H9 (cell line): ENCODE measurements at regions not wholly inside any gene's neighbourhood (a gene's known extent, or its start where the extent isn't known, plus 50 kb on each side); places are given as distances from the start of the nearest gene placed in this dataset.

Source experiments
- DNase-seq: peaks from one replicate; pipeline ENCODE4 v3.0.0-alpha.2; 2017
- H2AFZ ChIP-seq: one replicate; pipeline ENCODE4 v1.6.1; 2013; ENCODE audit warnings: mild to moderate bottlenecking, low read length, control low read depth, moderate library complexity
- H2AK5ac ChIP-seq: 2 replicates; pipeline ENCODE4 v1.6.1; 2013; ENCODE audit warnings: low read length, control low read depth, mixed read lengths; ENCODE audit not compliant: insufficient read length
- H2BK120ac ChIP-seq: one replicate; pipeline ENCODE4 v1.6.1; 2013; ENCODE audit warnings: low read depth, mild to moderate bottlenecking, low read length, control low read depth, inconsistent platforms; ENCODE audit not compliant: poor library complexity, severe bottlenecking
- H2BK12ac ChIP-seq: 2 replicates; pipeline ENCODE4 v1.6.1; 2013; ENCODE audit warnings: low read length, control low read depth, mixed read lengths, low read depth; ENCODE audit not compliant: insufficient read length
- H2BK15ac ChIP-seq: 2 replicates; pipeline ENCODE4 v1.6.1; 2013; ENCODE audit warnings: low read depth, low read length, control low read depth
- H2BK20ac ChIP-seq: one replicate; pipeline ENCODE4 v1.6.1; 2013; ENCODE audit warnings: low read depth, mild to moderate bottlenecking, low read length, control low read depth, inconsistent platforms; ENCODE audit not compliant: poor library complexity, severe bottlenecking
- H2BK5ac ChIP-seq: 2 replicates; pipeline ENCODE4 v1.6.1; 2013; ENCODE audit warnings: low read length, control low read depth, mixed read lengths; ENCODE audit not compliant: insufficient read length
- H3K14ac ChIP-seq: 2 replicates; pipeline ENCODE4 v1.6.1; 2013; ENCODE audit warnings: low read length, control low read depth; ENCODE audit not compliant: insufficient read depth
- H3K18ac ChIP-seq: 2 replicates; pipeline ENCODE4 v1.6.1; 2013; ENCODE audit warnings: low read depth, mild to moderate bottlenecking, mixed read lengths, low read length, control low read depth; ENCODE audit not compliant: insufficient read length
- H3K23ac ChIP-seq: 2 replicates; pipeline ENCODE4 v1.6.1; 2013; ENCODE audit warnings: low read length, control low read depth, mixed read lengths, low read depth; ENCODE audit not compliant: insufficient read length
- H3K23me2 ChIP-seq: 2 replicates; pipeline ENCODE4 v1.6.1; 2013; ENCODE audit warnings: low read depth, mild to moderate bottlenecking, mixed read lengths, low read length, control low read depth; ENCODE audit not compliant: insufficient read length, poor library complexity, severe bottlenecking
- H3K27ac ChIP-seq: 2 replicates; pipeline ENCODE4 v1.5.1; 2013; ENCODE audit warnings: low read length, control low read depth, mixed read lengths, low read depth; ENCODE audit not compliant: insufficient read length
- H3K27me3 ChIP-seq: 2 replicates; pipeline ENCODE4 v1.6.1; 2013; ENCODE audit warnings: low read length, control low read depth, inconsistent platforms; ENCODE audit not compliant: insufficient read depth
- H3K4ac ChIP-seq: 2 replicates; pipeline ENCODE4 v1.6.1; 2013; ENCODE audit warnings: low read depth, mild to moderate bottlenecking, control low read depth, inconsistent platforms, low read length, moderate library complexity
- H3K4me1 ChIP-seq: 2 replicates; pipeline ENCODE4 v1.6.1; 2013; ENCODE audit warnings: low read length, control low read depth, inconsistent platforms; ENCODE audit not compliant: insufficient read depth
- H3K4me2 ChIP-seq: 2 replicates; pipeline ENCODE4 v1.6.1; 2013; ENCODE audit warnings: low read length, control low read depth, mixed read lengths; ENCODE audit not compliant: insufficient read length, insufficient read depth
- H3K56ac ChIP-seq: 2 replicates; pipeline ENCODE4 v1.6.1; 2013; ENCODE audit warnings: low read depth, mild to moderate bottlenecking, mixed read lengths, low read length, control low read depth; ENCODE audit not compliant: insufficient read length
- H3K79me1 ChIP-seq: 2 replicates; pipeline ENCODE4 v1.6.1; 2013; ENCODE audit warnings: low read depth, mild to moderate bottlenecking, moderate library complexity, low read length, control low read depth, inconsistent platforms; ENCODE audit not compliant: insufficient read depth, poor library complexity, severe bottlenecking
- H3K79me2 ChIP-seq: 2 replicates; pipeline ENCODE4 v1.6.1; 2013; ENCODE audit warnings: low read length, control low read depth, inconsistent platforms; ENCODE audit not compliant: insufficient read depth
- H3K9ac ChIP-seq: 2 replicates; pipeline ENCODE4 v1.6.1; 2013; ENCODE audit warnings: low read length, control low read depth, mixed read lengths; ENCODE audit not compliant: insufficient read length; ENCODE audit errors: extremely low read depth
- H3K9me3 ChIP-seq: one replicate; pipeline ENCODE4 v1.6.1; 2013; ENCODE audit warnings: low read depth, low read length, inconsistent platforms; ENCODE audit not compliant: control insufficient read depth
- H3T11ph ChIP-seq: one replicate; pipeline ENCODE4 v1.6.1; 2013; ENCODE audit warnings: mild to moderate bottlenecking, low read length, control low read depth, inconsistent platforms
- H4K20me1 ChIP-seq: one replicate; pipeline ENCODE4 v1.6.1; 2013; ENCODE audit not compliant: control insufficient read depth, insufficient read length, insufficient read depth
- H4K5ac ChIP-seq: 2 replicates; pipeline ENCODE4 v1.6.1; 2013; ENCODE audit warnings: low read depth, mild to moderate bottlenecking, mixed read lengths, low read length, control low read depth; ENCODE audit not compliant: insufficient read length
- H4K8ac ChIP-seq: replicated peaks from 2 replicates; pipeline ENCODE4 v1.6.1; 2013; ENCODE audit warnings: low read length, control low read depth, mixed read lengths, low read depth; ENCODE audit not compliant: insufficient read length
- H4K91ac ChIP-seq: 2 replicates; pipeline ENCODE4 v1.6.1; 2013; ENCODE audit warnings: low read depth, mild to moderate bottlenecking, moderate library complexity, mixed read lengths, low read length, control low read depth; ENCODE audit not compliant: insufficient read length
- H3K27ac Mint-ChIP-seq, 3 experiments: 2 replicates in 2 of 3; 3 replicates in 1 of 3; pipeline ENCODE4 v1.8.0; 2020 to 2021; ENCODE audit warnings: mixed read lengths in 3 of 3, mild to moderate bottlenecking in 1 of 3, moderate library complexity in 1 of 3
- H3K27me3 Mint-ChIP-seq: 2 replicates; pipeline ENCODE4 v1.8.0; 2021; ENCODE audit warnings: low read depth, mild to moderate bottlenecking, moderate library complexity, mixed read lengths
- H3K36me3 Mint-ChIP-seq, 3 experiments: 2 replicates in 2 of 3; 3 replicates in 1 of 3; pipeline ENCODE4 v1.8.0; 2020 to 2021; ENCODE audit warnings: low read depth in 3 of 3, mixed read lengths in 3 of 3; ENCODE audit not compliant: insufficient read depth in 1 of 3
- H3K4me1 Mint-ChIP-seq, 2 experiments: 2 replicates each; pipeline ENCODE4 v1.8.0; 2020; ENCODE audit warnings: mixed read lengths in 2 of 2
- H3K4me3 Mint-ChIP-seq, 2 experiments: 2 replicates in 1 of 2; 3 replicates in 1 of 2; pipeline ENCODE4 v1.8.0; 2020 to 2021; ENCODE audit warnings: mild to moderate bottlenecking in 2 of 2, mixed read lengths in 2 of 2, moderate library complexity in 1 of 2
- H3K9me3 Mint-ChIP-seq, 2 experiments: 2 replicates in 1 of 2; 3 replicates in 1 of 2; pipeline ENCODE4 v1.8.0; 2020; ENCODE audit warnings: mild to moderate bottlenecking in 2 of 2, mixed read lengths in 2 of 2, moderate library complexity in 1 of 2
- WGBS: extraction: QIAGEN DNeasy Blood & Tissue Kit; methylation state at CpG from one replicate; pipeline ENCODE4 v1.1.7; 2013; ENCODE audit warnings: missing lambda C conversion rate, low lambda C conversion rate, mixed read lengths; ENCODE audit not compliant: insufficient read length; ENCODE audit errors: extremely low coverage; 5-methylcytosine and 5-hydroxymethylcytosine counted together
- TF ChIP-seq, protein P1 (sequence below): fragments of 200-600 bp; sonication (generic); conservative IDR thresholded peaks from 3 replicates; pipeline ENCODE4 v1.8.0; 2021; ENCODE audit warnings: antibody characterized with exemption, mild to moderate bottlenecking

GRCh38 chr2:56021136-56021474 is 97.5 kb upstream of the EFEMP1 start:
- Histone ChIP-seq H3K23ac (no peak overlapping the region), H3K27me3 (no peaks in the 10 kb centered on the region), H3K9me3 (no peaks in the 10 kb centered on the region), H3K79me2 (no peaks in the 10 kb centered on the region), H2AK5ac (no peak overlapping the region), H2AFZ (no peak overlapping the region), H2BK15ac (no peak overlapping the region), H3K27ac (no peak overlapping the region), H3K14ac (no peak overlapping the region), H3K4ac (no peak overlapping the region), H2BK5ac (no peak overlapping the region), H4K5ac (no peak overlapping the region), H4K91ac (no peak overlapping the region), H4K20me1 (no peaks in the 10 kb centered on the region), H3K79me1 (no peaks in the 10 kb centered on the region), H3T11ph (no peak overlapping the region), H3K56ac (no peak overlapping the region), H2BK12ac (no peak overlapping the region), H3K4me2 (no peak overlapping the region), H2BK20ac (no peak overlapping the region), H4K8ac (no peak overlapping the region), H3K23me2 (no peaks in the 10 kb centered on the region), H3K9ac (no peak overlapping the region), H3K4me1 (no peaks in the 10 kb centered on the region), H3K18ac (no peak overlapping the region), H2BK120ac (no peak overlapping the region)
- DNase-seq: no peak
- Mint-ChIP-seq H3K27me3 (peaks cover 7% of the 10 kb centered on the region), H3K36me3 (no peaks in the 10 kb centered on the region), H3K27ac (no peak overlapping the region), H3K4me3 (no peak overlapping the region), H3K4me1 (peaks cover 2% of the 10 kb centered on the region in 2 experiments), H3K9me3 (no peaks in the 10 kb centered on the region; a peak in 1 of 5 replicates)
- TF ChIP-seq, protein P1, sequence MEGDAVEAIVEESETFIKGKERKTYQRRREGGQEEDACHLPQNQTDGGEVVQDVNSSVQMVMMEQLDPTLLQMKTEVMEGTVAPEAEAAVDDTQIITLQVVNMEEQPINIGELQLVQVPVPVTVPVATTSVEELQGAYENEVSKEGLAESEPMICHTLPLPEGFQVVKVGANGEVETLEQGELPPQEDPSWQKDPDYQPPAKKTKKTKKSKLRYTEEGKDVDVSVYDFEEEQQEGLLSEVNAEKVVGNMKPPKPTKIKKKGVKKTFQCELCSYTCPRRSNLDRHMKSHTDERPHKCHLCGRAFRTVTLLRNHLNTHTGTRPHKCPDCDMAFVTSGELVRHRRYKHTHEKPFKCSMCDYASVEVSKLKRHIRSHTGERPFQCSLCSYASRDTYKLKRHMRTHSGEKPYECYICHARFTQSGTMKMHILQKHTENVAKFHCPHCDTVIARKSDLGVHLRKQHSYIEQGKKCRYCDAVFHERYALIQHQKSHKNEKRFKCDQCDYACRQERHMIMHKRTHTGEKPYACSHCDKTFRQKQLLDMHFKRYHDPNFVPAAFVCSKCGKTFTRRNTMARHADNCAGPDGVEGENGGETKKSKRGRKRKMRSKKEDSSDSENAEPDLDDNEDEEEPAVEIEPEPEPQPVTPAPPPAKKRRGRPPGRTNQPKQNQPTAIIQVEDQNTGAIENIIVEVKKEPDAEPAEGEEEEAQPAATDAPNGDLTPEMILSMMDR: no peak
- WGBS: no CpG with 5 or more reads among the region's 5 CpGs
